ENCODE measurements at regions not wholly inside any gene's neighbourhood (a gene's known extent, or its start where the extent isn't known, plus 50 kb on each side); places are given as distances from the start of the nearest gene placed in this dataset.

DNA sequence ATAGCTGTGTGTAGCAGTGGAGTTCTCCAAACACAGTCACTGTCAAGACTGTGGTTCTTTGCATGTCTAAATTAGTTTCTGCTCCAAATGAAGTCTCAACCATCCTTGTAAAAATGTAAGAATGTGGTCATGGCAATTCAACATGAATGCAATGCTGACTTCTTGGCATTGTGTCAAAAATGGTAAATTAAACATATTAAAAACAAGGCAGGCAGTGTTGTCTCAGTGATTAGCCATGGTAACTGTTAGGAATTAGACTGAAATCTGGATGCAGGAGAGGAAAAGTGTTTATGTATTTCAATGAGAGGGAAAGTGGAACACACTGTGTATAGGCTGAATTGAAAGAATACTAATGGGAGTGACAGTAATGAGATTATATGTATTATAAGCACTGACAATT, 597.2 kb downstream of the EDEM1 start:
- peak; percentile 9 for DNase-seq (ENCODE audit: low read depth)
- H3K4me3 ChIP-seq (ENCODE audit: low read length): no peak overlapping the region
- TF ChIP-seq, protein P1, sequence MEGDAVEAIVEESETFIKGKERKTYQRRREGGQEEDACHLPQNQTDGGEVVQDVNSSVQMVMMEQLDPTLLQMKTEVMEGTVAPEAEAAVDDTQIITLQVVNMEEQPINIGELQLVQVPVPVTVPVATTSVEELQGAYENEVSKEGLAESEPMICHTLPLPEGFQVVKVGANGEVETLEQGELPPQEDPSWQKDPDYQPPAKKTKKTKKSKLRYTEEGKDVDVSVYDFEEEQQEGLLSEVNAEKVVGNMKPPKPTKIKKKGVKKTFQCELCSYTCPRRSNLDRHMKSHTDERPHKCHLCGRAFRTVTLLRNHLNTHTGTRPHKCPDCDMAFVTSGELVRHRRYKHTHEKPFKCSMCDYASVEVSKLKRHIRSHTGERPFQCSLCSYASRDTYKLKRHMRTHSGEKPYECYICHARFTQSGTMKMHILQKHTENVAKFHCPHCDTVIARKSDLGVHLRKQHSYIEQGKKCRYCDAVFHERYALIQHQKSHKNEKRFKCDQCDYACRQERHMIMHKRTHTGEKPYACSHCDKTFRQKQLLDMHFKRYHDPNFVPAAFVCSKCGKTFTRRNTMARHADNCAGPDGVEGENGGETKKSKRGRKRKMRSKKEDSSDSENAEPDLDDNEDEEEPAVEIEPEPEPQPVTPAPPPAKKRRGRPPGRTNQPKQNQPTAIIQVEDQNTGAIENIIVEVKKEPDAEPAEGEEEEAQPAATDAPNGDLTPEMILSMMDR (conservative IDR thresholded peaks at IDR 0.05; ENCODE audit: low read depth, low read length): no peak

DNA sequence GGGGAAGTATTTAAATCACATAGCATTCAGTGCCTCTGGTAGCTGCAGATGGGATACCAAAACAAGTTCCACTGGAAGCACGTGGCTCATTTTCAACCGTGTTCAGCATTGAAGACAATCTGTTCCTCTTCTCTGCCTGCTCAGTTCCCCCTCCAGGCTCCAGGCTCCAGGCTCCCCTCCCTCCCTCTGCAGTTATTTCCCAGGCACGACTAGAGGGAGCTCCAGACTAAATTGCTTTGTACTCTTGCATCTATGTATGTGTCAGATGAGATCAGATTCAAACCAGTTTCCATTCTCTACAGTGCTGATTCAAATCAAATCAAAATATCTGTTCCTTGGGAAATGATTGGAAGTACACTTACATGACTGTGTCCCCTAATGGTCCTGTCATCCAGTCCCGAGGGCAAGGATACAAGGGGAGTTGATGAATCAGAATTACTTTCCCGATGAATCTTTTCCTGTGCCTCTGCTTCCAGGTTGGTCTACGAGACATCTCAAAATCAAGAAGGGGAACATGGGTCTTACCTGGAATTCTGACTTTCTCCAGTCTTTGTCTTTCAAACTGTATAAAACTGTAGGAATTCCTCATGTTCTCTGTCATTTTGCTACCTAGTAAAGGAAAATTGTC, 600.5 kb downstream of the EDEM1 start:
- H3K4me3 ChIP-seq (ENCODE audit: low read length): no peak overlapping the region
- TF ChIP-seq, protein P1 (conservative IDR thresholded peaks at IDR 0.05; ENCODE audit: low read depth, low read length): peak; percentile 44
- DNase-seq (ENCODE audit: low read depth): no peak

DNA sequence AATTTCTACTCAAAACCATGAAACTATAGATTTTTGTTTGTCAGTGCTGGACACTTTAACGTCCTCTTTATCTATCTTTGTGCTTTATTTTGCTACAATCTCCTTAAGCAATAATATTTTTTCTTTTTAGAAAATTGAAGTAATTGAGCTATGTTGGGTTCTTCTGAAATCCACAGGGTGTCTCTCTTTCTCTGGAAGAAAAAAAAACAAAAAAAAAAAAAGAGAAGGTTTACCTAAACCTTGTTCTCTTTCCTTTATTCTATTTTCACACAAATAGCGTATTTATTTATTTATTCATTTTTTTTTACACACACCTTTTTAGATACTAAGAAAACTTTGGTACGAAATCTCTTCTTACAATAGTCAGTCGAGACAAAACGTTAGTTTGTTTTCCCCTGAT, 601.0 kb downstream of the EDEM1 start:
- TF ChIP-seq, protein P1 (conservative IDR thresholded peaks at IDR 0.05; ENCODE audit: low read depth, low read length): no peak
- no peak for DNase-seq (ENCODE audit: low read depth)

DNA sequence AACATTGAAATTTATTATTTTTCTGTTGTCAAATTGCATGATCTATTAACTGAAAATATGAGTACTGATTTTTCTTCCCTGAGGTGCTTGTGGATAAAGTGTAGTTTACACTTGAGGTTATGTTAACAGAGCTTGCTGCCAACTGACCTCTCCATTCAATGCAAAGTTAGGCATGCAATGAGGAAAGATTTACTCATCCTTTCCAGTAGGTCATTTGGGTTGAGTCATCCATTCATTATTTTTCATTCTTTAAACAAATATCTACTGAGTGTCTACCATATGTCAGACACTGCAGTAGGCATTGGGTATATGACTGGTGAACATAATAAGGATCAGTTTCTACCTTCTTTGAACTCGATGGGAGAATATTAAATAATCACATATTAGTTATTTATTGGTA, 604.1 kb downstream of the EDEM1 start:
- TF ChIP-seq, protein P1 (conservative IDR thresholded peaks at IDR 0.05; ENCODE audit: low read depth, low read length): no peak
- no peak overlapping the region for H3K4me3 ChIP-seq (ENCODE audit: low read length)
- DNase-seq (ENCODE audit: low read depth): no peak

More for the DNA sequence above, 601.0 kb downstream of the EDEM1 start:
- H3K4me3 ChIP-seq (ENCODE audit: low read length): no peak overlapping the region

DNA sequence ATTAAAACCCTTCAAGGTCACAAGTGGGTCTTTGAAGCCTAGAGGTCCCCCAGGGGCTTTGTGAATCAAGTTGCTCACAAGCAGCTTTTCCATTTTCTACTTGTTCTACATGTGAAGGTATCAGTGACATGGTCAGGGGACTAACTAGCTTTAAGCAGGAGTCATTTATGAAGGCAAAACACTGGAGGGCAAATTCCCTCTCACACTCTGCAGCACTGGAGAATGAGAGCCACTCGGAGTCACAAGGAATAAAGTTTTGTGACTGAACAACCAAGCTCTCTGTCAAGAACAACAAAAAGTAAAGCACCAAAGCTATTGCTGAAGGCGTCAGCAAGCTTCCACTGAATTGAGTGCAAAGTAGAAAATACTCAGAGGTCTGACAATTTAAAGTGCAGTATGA, 609.0 kb downstream of the EDEM1 start:
- no peak for DNase-seq (ENCODE audit: low read depth)
- H3K4me3 ChIP-seq (ENCODE audit: low read length): no peak overlapping the region
- TF ChIP-seq, protein P1 (conservative IDR thresholded peaks at IDR 0.05; ENCODE audit: low read depth, low read length): no peak

DNA sequence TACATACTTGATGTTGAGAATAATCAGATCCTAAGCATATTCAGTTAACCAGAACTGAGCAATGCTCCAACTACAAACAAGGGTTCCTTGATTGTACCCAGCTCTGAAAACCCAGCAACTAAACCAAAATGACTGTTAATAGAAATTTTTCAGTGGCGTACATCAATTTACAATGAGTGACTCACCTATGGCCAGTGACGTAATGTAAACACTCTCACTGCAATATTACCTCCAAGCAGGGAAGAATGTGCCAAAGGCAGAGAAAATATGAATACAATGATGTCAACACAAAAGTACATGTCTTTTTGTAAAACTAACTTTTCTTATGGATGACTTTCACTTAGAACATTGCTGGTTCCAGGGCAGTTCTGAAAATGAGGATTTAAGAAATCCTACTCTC, 611.3 kb downstream of the EDEM1 start:
- TF ChIP-seq, protein P1 (conservative IDR thresholded peaks at IDR 0.05; ENCODE audit: low read depth, low read length): no peak
- H3K4me3 ChIP-seq (ENCODE audit: low read length): no peak overlapping the region
- no peak for DNase-seq (ENCODE audit: low read depth)

DNA sequence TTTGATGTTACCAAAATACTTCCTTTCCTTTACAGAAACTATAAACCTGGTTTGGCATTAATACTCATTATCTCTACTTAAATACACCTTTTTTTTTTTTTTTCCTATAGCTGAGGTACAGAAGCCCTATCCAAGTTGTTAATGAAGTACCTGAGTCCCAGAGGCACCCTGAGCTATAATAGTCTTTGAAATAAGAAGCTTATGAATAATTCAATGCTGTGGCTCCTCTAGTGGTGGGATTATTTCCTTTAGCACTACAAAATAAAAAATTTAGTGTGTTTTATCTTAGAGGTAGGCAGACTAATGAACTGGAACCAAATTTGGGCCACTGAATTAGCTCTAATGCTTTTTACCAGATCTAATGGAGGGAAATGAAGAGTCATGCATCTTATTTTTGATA, 611.9 kb downstream of the EDEM1 start:
- no peak for DNase-seq (ENCODE audit: low read depth)
- H3K4me3 ChIP-seq (ENCODE audit: low read length): no peak overlapping the region
- TF ChIP-seq, protein P1 (conservative IDR thresholded peaks at IDR 0.05; ENCODE audit: low read depth, low read length): peak; percentile 22
